GM18505 (cell line): ENCODE measurements at regions not wholly inside any gene's neighbourhood (a gene's known extent, or its start where the extent isn't known, plus 50 kb on each side); places are given as distances from the start of the nearest gene placed in this dataset.
A peak's percentile ranks its signal among the peaks of the same experiment; 100 is the strongest.

Experiments
- ATAC-seq: cut with Tn5 transposase; IDR thresholded peaks from one replicate; pipeline ENCODE4 v1.9.1; 2021; ENCODE audit not compliant: unreplicated experiment
- POLR2A ChIP-seq: IDR thresholded peaks from 4 replicates; pipeline ENCODE4 v1.6.1; 2011; ENCODE audit warnings: borderline replicate concordance; ENCODE audit not compliant: insufficient read depth, insufficient read length; ENCODE audit errors: extremely low read depth

GRCh38 chr2:67650291-67651133, 253.4 kb downstream of the ETAA1 start:
- TF ChIP-seq POLR2A: no peak
- no peak for ATAC-seq

GRCh38 chr2:67651565-67651964, 254.4 kb downstream of the ETAA1 start:
- TF ChIP-seq POLR2A: no peak
- ATAC-seq: no peak

GRCh38 chr2:67652679-67653078, 255.5 kb downstream of the ETAA1 start:
- no peak for TF ChIP-seq POLR2A

GRCh38 chr2:67656875-67657274, 259.7 kb downstream of the ETAA1 start:
- ATAC-seq: no peak
- TF ChIP-seq POLR2A: no peak

More at GRCh38 chr2:67652679-67653078, 255.5 kb downstream of the ETAA1 start:
- ATAC-seq: peak; percentile 96

- TF ChIP-seq POLR2A: no peak
- ATAC-seq: no peak
These were observed 261.7 kb downstream of the ETAA1 start for GRCh38 chr2:67658820-67659219.

- TF ChIP-seq POLR2A: no peak
- ATAC-seq: no peak
These were observed 263.0 kb downstream of the ETAA1 start for GRCh38 chr2:67660015-67660602.

GRCh38 chr2:67660871-67661270, 263.7 kb downstream of the ETAA1 start:
- no peak for ATAC-seq

GRCh38 chr2:67662222-67662621, 265.1 kb downstream of the ETAA1 start:
- no peak for ATAC-seq

More at GRCh38 chr2:67660871-67661270, 263.7 kb downstream of the ETAA1 start:
- no peak for TF ChIP-seq POLR2A

GRCh38 chr2:67663776-67664175, 266.6 kb downstream of the ETAA1 start:
- TF ChIP-seq POLR2A: no peak
- no peak for ATAC-seq

More at GRCh38 chr2:67662222-67662621, 265.1 kb downstream of the ETAA1 start:
- no peak for TF ChIP-seq POLR2A

GRCh38 chr2:67666386-67667053, 269.4 kb downstream of the ETAA1 start:
- no peak for ATAC-seq
- no peak for TF ChIP-seq POLR2A

GRCh38 chr2:67667054-67667908, 270.1 kb downstream of the ETAA1 start:
- TF ChIP-seq POLR2A: no peak
- ATAC-seq: no peak

GRCh38 chr2:67668538-67668937, 271.4 kb downstream of the ETAA1 start:
- no peak for TF ChIP-seq POLR2A
- ATAC-seq: no peak

- TF ChIP-seq POLR2A: no peak
- ATAC-seq: no peak
These were observed 272.0 kb downstream of the ETAA1 start for GRCh38 chr2:67669168-67669567.

GRCh38 chr2:67669766-67670165, 272.6 kb downstream of the ETAA1 start:
- TF ChIP-seq POLR2A: no peak
- ATAC-seq: no peak

GRCh38 chr2:67670747-67671183, 273.6 kb downstream of the ETAA1 start:
- ATAC-seq: no peak
- TF ChIP-seq POLR2A: no peak
